ENCODE measurements at regions not wholly inside any gene's neighbourhood (a gene's known extent, or its start where the extent isn't known, plus 50 kb on each side); places are given as distances from the start of the nearest gene placed in this dataset.

DNA sequence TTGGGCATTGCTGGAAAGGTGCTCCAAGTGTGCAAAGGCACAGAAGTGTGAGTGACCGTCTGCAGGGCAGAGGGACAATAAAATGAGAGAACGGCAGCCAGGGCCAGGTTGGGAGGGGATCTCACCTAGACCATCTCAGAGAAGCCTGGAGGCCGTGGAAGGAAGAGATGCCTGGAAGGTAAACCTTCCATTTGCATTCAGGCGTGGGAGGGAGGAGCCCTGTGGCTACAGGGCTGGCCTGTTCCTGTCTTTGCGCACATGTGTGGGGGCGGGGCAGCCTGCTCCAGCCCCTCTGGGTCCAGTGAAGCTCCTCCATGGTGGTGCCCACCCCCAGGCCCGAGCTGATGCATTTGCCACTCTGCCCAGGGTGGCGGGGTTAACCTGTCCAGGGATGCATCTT is 473.6 kb upstream of the MGMT start:
- Histone ChIP-seq H3K27ac (ENCODE audit: low read length) (no peak overlapping the region), H3K79me2 (replicated peaks; ENCODE audit: insufficient read depth, low read length) (no peaks in the 10 kb centered on the region), H3K9me2 (ENCODE audit: insufficient read depth, low read length) (no peaks in the 10 kb centered on the region), H4K20me1 (ENCODE audit: insufficient read depth) (no peaks in the 10 kb centered on the region), H3K9me3 (ENCODE audit: low read length) (no peaks in the 10 kb centered on the region), H3K9ac (ENCODE audit: low read length) (no peak overlapping the region), H3K4me3 (ENCODE audit: low read length) (no peak overlapping the region), H3K36me3 (ENCODE audit: insufficient read depth, low read length) (no peaks in the 10 kb centered on the region), H2AFZ (ENCODE audit: low read depth, low read length) (no peak overlapping the region), H3K27me3 (ENCODE audit: insufficient read depth, low read depth, low read length) (peaks cover 16% of the 10 kb centered on the region), H3F3A (ENCODE audit: insufficient read depth, low read length, poor library complexity, severe bottlenecking) (no peaks in the 10 kb centered on the region), H3K4me2 (ENCODE audit: low read length) (no peak overlapping the region)
- TF ChIP-seq EZH2 (IDR thresholded peaks at IDR 0.05; ENCODE audit: borderline replicate concordance, insufficient read depth, low read length, poor library complexity, severe bottlenecking) (no peak), TAF1 (IDR thresholded peaks at IDR 0.05; ENCODE audit: low read depth) (no peak), EP300 (conservative IDR thresholded peaks at IDR 0.05; ENCODE audit: poor library complexity, severe bottlenecking) (no peak), RAD21 (conservative IDR thresholded peaks at IDR 0.05) (no peak), CTCF (IDR thresholded peaks at IDR 0.05; ENCODE audit: poor library complexity, severe bottlenecking) (no peak), SMC3 (conservative IDR thresholded peaks at IDR 0.05; ENCODE audit: poor library complexity) (no peak)

DNA sequence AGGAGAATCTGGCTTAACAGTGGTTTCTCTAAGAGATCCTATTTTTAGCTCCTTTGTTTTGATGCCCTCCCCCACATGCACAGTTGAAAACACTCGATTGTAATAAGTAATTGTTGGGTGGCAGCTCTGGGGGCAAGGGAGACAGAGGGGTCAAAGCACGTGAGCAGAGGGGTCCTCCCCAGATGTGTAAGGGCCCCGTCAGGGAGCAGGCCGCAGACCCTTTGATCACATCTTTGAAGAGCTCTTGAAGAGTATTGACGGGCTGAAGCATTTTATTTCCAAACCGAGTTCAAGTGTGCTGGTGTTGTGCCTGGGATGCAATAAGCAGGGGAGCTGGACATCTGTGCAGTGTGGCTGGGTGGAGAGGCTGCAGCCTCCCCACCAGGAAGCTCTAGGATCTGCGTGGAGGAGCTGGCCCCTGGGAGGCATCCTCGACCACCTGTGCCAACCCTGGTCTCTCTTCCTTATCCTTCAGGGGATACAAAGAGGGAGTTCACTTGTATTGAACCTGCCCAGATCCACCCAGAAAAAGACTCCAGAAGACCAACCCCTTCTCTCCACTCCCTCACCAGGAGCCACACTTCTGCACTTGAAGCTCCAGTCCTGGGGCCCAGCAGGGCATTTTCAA is 473.0 kb upstream of the MGMT start:
- Histone ChIP-seq H3K9ac (ENCODE audit: low read length) (no peak overlapping the region), H2AFZ (ENCODE audit: low read depth, low read length) (no peak overlapping the region), H3K9me2 (ENCODE audit: insufficient read depth, low read length) (no peaks in the 10 kb centered on the region), H3K4me2 (ENCODE audit: low read length) (no peak overlapping the region), H4K20me1 (ENCODE audit: insufficient read depth) (no peaks in the 10 kb centered on the region), H3F3A (ENCODE audit: insufficient read depth, low read length, poor library complexity, severe bottlenecking) (no peaks in the 10 kb centered on the region), H3K27me3 (ENCODE audit: insufficient read depth, low read depth, low read length) (peaks cover 16% of the 10 kb centered on the region), H3K27ac (ENCODE audit: low read length) (no peak overlapping the region), H3K9me3 (ENCODE audit: low read length) (no peaks in the 10 kb centered on the region), H3K79me2 (replicated peaks; ENCODE audit: insufficient read depth, low read length) (no peaks in the 10 kb centered on the region), H3K4me3 (ENCODE audit: low read length) (no peak overlapping the region), H3K36me3 (ENCODE audit: insufficient read depth, low read length) (no peaks in the 10 kb centered on the region)
- TF ChIP-seq SMC3 (conservative IDR thresholded peaks at IDR 0.05; ENCODE audit: poor library complexity) (no peak), EP300 (conservative IDR thresholded peaks at IDR 0.05; ENCODE audit: poor library complexity, severe bottlenecking) (no peak), CTCF (IDR thresholded peaks at IDR 0.05; ENCODE audit: poor library complexity, severe bottlenecking) (no peak)

GRCh38 chr10:128994598-128995143 is 472.4 kb upstream of the MGMT start:
- TF ChIP-seq, protein P1, sequence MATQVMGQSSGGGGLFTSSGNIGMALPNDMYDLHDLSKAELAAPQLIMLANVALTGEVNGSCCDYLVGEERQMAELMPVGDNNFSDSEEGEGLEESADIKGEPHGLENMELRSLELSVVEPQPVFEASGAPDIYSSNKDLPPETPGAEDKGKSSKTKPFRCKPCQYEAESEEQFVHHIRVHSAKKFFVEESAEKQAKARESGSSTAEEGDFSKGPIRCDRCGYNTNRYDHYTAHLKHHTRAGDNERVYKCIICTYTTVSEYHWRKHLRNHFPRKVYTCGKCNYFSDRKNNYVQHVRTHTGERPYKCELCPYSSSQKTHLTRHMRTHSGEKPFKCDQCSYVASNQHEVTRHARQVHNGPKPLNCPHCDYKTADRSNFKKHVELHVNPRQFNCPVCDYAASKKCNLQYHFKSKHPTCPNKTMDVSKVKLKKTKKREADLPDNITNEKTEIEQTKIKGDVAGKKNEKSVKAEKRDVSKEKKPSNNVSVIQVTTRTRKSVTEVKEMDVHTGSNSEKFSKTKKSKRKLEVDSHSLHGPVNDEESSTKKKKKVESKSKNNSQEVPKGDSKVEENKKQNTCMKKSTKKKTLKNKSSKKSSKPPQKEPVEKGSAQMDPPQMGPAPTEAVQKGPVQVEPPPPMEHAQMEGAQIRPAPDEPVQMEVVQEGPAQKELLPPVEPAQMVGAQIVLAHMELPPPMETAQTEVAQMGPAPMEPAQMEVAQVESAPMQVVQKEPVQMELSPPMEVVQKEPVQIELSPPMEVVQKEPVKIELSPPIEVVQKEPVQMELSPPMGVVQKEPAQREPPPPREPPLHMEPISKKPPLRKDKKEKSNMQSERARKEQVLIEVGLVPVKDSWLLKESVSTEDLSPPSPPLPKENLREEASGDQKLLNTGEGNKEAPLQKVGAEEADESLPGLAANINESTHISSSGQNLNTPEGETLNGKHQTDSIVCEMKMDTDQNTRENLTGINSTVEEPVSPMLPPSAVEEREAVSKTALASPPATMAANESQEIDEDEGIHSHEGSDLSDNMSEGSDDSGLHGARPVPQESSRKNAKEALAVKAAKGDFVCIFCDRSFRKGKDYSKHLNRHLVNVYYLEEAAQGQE (IDR thresholded peaks at IDR 0.05; ENCODE audit: borderline replicate concordance) = no peak
- TF ChIP-seq CTCF (IDR thresholded peaks at IDR 0.05; ENCODE audit: poor library complexity, severe bottlenecking) = no peak
- TF ChIP-seq TAF1 (IDR thresholded peaks at IDR 0.05; ENCODE audit: low read depth) = no peak
- TF ChIP-seq POLR2AphosphoS5 (IDR thresholded peaks at IDR 0.05) = no peak
- no peak for TF ChIP-seq SMC3 (conservative IDR thresholded peaks at IDR 0.05; ENCODE audit: poor library complexity)
- no peak for TF ChIP-seq EP300 (conservative IDR thresholded peaks at IDR 0.05; ENCODE audit: poor library complexity, severe bottlenecking)
- no peak for TF ChIP-seq RAD21 (conservative IDR thresholded peaks at IDR 0.05)
- no peak for TF ChIP-seq MXI1 (conservative IDR thresholded peaks at IDR 0.05; ENCODE audit: poor library complexity, severe bottlenecking)
- no peak for TF ChIP-seq EZH2 (IDR thresholded peaks at IDR 0.05; ENCODE audit: borderline replicate concordance, insufficient read depth, low read length, poor library complexity, severe bottlenecking)
- H3K9me3 ChIP-seq (ENCODE audit: low read length) = no peaks in the 10 kb centered on the region
- H4K20me1 ChIP-seq (ENCODE audit: insufficient read depth) = no peaks in the 10 kb centered on the region
- H3K4me2 ChIP-seq (ENCODE audit: low read length) = no peak overlapping the region
- H3K4me3 ChIP-seq (ENCODE audit: low read length) = no peak overlapping the region
- peaks cover 16% of the 10 kb centered on the region for H3K27me3 ChIP-seq (ENCODE audit: insufficient read depth, low read depth, low read length)
- H3K9ac ChIP-seq (ENCODE audit: low read length) = no peak overlapping the region
- H3F3A ChIP-seq (ENCODE audit: insufficient read depth, low read length, poor library complexity, severe bottlenecking) = no peaks in the 10 kb centered on the region
- no peaks in the 10 kb centered on the region for H3K79me2 ChIP-seq (replicated peaks; ENCODE audit: insufficient read depth, low read length)
- no peak overlapping the region for H3K27ac ChIP-seq (ENCODE audit: low read length)
- H3K9me2 ChIP-seq (ENCODE audit: insufficient read depth, low read length) = no peaks in the 10 kb centered on the region
- no peak overlapping the region for H2AFZ ChIP-seq (ENCODE audit: low read depth, low read length)
- H3K36me3 ChIP-seq (ENCODE audit: insufficient read depth, low read length) = no peaks in the 10 kb centered on the region
